ELF-1 (cell line): ENCODE measurements at regions not wholly inside any gene's neighbourhood (a gene's known extent, or its start where the extent isn't known, plus 50 kb on each side); places are given as distances from the start of the nearest gene placed in this dataset.

Experiments
- DNase-seq: peaks from one replicate; pipeline ENCODE4 v3.0.0-alpha.2; 2016; ENCODE audit warnings: low read depth, low spot score

DNA sequence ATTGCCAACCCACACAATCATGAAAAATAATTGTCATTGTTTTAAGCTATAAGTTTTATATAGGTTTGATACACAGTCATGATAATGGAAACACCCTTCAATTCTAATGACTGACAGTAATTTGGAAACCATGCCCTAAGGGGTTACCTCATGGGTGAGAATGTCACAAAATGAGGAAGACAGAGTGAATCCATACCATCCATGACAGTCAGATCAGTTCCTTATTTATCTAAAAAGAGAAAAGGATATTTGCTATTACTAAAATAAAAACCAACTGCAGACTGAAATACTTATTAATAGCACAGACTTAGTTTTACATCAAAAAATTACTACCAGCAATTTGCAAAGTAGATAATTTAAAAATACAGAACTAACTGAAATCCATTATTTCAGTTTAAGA is 437.8 kb downstream of the UTRN start:
- no peak for DNase-seq

DNA sequence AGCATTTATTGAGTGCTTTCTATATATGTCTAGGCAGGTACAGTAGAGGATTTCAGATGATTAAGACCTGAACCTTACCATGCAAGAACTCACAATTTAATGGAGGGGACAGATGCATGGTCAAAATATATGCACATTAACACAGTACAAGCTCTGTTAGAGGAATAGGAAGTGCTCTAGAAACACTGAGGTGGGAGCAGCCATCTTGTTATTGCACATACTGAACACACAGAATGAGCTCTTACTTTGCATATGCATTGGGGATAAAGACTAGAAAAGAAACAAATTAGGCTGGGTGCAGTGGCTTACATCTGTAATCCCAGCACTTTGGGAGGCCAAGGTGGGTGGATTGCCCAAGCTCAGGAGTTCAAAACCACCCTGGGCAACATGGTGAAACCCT is 438.3 kb downstream of the UTRN start:
- no peak for DNase-seq

DNA sequence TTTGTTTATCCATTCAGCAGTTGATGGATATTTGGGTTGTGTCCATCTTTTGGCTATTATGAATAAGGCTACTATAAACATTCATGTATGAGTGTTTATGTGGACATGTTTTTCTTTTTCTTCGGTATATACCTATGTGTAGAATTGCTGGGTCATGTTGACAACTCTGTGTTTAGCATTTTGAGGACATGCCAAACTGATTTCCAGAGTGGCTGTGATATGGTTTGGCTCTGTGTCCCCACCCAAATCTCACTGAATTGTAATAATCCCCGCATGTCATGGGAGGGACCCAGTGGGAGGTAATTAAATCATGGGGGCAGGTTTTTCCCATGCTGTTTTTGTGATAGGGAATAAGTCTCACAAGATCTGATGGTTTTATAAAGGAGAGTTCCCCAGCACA is 439.7 kb downstream of the UTRN start:
- no peak for DNase-seq

DNA sequence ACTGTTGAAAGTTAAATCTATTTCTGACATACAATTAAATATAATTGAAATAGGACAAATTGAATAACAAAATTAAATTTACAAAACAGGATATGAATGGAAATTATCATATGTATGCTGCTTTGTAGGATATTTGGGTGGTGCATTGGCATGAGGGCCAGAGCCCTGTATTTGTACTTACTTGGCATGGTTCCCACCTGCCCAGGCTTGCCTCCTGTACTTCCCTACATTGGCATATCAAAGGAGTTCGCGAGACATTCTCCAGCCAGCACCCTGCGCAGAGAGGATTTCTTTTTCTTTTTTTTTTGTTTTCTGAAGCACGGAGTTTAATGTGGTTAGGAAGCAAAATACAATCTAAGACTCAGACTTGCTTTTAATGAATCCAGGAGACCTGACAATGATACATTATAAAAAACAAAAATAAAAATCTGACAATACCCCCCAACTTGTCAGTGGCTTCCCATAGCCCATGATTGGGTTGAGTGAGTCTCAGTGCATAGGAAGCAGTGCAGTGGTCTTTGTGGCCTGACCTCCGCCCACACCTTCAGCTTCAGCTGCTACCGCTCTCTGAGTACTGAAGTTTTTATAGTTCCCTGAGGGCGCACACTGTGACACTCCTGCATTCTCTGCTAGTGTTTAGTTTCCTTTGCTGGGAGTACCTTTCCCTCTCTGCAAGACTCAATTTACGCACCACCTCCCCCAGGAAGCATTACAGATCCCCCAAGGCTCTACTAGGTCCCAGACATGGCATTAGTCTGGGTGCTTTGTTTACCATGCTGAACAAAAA is 440.8 kb downstream of the UTRN start:
- DNase-seq, result peak; percentile 89

DNA sequence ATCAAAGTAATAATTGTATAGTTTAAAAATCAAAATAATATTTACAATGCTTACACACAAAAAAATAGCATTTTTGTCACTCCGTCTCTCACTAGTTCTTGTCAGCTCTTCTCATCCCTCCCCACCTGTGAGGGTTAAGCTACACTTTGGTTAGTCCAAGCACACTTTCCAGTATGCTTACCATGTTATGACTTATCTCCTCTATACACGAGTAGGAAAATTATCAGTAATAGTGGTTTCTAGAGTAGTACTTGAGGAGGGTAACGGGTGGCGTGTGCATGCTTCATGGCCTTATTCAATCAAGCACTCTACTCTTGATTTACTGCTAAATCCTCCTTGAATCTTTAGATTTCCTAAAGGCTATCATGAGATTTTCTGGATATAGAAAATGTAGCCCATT is 443.7 kb downstream of the UTRN start:
- no peak for DNase-seq

DNA sequence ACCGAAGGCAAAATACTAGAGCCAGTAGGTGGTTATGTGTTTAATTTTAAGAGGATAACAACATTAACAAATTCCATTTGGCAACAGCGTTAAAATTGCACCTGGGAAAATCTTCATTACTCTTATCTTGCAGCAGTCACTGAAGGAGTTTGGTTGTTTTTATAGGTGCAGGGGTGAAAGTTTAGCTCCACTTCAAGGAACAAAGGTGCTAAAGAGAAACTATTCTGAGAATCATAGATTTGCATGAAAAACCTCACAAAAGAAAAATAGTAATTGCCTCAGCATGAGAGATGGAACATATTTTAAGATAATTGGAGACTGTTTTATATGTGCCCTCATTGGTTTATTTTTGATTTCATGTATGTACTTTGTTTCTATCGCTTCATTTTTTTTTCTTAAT is 444.4 kb downstream of the UTRN start:
- DNase-seq, result no peak

DNA sequence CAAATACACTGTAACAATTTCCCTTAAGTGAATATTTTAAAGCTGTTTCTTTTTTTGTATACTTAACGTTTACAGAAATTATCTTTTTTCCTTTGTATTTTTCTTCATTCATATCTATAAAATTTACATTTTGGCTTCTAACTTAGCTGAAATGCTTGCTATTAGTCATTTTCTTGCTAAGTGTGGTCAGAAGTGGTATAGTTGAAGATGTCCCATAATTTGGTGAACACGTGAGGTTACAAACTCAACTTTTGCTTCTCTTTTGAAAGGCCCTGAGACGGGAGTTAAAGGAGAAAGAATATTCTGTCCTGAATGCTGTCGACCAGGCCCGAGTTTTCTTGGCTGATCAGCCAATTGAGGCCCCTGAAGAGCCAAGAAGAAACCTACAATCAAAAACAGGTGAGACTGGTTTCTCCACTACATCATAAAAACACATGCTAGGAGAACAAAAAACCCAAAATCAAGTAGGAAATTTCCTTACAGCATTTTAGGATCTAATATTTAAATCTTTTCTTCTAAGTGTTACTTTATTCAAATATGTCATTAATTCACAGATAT is 445.0 kb downstream of the UTRN start:
- DNase-seq, result peak; percentile 58

DNA sequence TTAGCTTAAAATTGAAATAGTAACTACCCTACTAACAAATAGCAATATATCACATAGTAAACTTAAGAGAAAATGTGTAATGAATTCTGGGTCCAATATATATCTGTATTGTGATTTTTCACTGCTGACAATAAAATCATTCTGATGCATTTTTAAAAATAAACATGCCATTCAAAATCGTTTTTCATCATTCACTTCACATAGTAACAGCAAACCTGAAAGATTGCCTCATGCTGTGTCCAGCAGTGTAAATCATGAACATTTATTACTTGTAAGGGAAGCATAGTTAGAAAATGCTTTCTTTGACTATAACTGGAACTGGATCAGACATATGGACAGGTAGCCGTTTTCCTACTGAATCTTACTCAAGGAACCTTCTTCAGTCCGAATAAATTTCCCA is 446.1 kb downstream of the UTRN start:
- no peak for DNase-seq

DNA sequence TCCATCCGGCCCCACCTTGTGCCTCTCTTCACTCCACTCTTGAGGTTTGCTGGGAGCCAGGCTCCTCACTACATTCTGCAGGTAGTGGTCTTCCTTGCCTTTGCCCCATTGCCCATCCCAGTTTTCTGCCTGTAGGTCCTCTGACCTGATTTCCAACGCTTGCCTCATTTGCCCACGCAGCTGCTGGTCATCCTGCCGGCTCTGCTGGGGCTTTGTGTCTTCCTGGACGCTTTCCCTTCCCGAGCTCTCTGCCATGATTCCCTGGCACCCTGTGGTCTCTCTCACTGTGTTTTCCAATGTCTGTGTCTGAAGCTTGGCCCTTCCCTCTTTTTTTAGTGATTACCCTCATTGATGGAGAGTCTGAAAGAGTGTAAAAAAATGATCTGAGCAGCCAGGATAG is 451.6 kb downstream of the UTRN start:
- DNase-seq, result no peak

DNA sequence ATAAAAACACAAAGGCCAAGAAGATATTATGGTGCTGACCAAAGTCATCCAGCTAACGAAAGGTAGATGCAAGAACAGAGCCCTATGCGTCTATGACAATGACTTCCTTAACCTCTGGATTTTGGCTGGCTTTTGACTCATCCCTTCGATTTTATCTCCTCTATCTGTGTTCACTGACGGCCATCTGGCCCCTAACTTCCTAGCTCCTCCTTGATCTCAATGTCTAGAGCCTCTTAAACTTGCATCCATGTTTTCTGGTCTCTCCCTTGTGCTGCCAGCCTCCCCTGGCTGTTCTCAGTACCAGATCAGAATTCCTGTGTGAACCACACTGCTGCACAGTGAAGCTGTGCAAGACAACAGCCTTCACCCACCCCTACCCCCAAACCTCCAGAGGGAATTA is 452.9 kb downstream of the UTRN start:
- no peak for DNase-seq

DNA sequence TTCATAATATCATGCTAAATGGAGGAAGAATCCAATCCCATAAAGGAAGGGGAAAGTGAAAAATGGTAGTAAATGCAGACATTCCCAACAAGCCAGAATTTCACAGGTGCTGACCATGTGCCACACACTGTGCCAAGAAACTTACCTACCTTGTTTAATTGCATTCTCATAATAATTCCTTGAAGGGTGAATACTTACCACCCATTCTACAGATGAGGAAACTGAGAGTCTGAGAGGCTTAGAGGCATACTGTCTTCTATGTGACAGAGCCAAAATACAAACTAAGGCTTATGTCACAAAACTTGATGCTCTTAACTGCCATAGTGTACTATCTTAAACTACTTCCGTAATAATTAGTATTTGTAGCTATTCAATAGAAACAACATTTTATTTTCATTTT is 454.7 kb downstream of the UTRN start:
- no peak for DNase-seq

DNA sequence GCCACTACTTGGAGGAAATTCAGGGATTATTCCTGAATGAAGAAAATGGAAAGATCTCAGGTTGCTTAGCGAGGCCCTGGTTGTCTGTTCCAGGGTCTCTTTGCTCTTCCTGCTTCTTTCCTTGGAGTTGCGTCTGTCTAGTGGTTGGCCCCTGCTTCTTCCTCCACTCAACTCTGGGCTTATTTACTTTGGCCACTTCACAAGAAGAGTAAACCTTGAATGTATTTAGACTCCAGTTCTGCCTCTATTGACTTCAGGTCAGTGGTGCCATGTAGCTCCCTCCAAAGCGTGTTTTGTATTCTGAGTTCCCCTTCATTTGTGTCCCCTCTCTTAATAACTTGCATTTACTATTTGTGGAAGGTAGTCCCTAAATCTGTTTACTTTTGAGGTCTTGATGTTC is 456.5 kb downstream of the UTRN start:
- DNase-seq, result no peak

DNA sequence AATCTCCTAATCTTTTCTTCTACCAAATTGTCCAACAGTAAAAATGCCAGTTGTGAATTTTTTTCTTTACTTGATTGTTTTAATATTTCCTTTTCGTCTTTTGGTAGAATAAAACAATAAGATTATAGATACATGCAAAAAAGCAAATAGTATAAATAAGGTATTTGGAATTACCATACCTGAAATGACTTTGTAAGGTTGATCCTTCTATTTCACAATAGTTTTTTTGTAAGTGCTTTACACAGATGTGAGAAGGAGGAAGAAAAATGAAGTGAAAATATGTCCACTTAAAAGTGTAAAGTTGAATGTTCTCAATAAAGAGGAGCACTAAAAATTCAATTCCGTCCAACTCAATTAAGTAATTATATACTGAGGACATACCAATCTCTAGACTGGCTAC is 457.6 kb downstream of the UTRN start:
- no peak for DNase-seq

DNA sequence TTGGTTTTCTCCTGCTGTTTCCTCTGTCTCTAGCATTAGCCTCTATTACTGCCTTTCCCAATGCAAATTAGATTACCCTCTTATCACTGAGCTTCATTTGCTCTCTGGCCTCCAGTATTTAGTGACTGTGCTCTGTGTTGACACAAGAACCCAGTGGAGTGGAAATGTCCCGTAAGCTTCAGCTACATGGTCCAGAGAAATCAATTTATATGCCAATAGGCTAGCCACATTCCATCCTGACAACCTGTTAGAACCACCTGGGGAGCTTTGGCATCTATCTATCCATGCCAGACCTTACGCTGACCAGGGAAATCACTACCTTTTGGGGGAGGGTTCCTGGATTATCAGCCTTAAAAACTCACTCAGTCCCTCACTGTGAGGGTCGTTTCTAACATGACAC is 459.6 kb downstream of the UTRN start:
- DNase-seq, result no peak

DNA sequence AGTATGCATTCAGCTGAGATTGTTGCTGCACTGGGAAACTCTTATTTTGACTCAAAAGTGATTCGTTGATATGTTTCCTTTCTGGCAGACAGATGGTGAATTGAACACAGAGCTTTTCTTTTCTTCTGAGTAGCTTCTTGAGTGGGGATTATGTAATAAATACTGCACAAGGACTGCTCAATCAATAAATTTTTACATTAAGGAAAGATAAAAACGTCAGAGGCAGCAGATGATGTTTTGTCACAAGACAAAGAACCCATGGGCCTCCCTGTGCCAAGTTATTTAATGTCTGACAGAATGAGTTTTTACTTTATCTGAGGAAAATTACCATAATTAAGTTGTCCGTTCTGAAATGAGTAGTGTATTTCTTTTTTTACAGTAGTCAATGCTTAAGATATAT is 460.3 kb downstream of the UTRN start:
- DNase-seq, result no peak

DNA sequence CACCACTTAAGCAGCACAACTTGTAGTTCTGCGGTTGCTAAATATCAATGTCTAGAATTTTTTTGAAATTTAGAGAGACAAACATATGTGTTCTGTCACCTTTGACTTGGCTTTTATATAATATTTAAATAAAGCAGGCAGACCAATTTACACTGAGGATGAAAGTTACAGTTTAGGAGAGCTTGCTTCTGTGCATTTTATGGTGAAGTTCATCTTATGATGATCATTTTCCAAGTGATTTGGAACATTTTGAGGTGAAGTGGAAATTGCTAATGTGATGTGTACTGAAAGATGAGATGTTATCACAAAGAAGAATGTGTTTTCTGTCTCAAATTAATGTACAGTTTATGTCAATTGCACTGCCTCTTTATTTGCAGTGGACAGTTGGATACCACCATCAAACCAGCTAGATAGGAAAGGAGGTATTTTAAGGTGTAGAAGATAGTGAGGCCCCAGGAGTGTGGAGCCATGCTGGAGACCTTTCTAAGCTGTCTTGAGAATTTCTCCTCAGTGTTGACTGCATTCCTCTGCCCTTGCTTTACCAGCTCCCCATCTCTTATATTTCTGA is 461.9 kb downstream of the UTRN start:
- DNase-seq, result no peak

DNA sequence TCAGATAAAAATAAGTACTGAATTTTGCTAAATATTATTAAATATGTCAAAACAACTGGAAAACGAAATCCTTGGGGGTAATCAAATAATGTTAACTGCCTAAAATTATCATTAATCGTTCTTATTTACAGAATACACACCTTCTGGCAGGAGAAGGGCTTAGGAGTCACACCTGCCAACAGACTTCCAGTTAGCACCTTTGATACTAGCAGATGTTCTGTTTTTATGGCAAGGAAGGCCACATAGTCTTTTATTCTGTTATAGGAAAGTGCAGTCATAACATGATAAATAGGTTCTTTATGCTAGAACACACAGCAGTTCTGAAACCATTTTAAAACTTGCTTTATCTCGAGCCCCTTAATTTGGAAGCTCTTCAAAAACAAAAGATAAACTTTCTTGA is 464.1 kb downstream of the UTRN start:
- no peak for DNase-seq

DNA sequence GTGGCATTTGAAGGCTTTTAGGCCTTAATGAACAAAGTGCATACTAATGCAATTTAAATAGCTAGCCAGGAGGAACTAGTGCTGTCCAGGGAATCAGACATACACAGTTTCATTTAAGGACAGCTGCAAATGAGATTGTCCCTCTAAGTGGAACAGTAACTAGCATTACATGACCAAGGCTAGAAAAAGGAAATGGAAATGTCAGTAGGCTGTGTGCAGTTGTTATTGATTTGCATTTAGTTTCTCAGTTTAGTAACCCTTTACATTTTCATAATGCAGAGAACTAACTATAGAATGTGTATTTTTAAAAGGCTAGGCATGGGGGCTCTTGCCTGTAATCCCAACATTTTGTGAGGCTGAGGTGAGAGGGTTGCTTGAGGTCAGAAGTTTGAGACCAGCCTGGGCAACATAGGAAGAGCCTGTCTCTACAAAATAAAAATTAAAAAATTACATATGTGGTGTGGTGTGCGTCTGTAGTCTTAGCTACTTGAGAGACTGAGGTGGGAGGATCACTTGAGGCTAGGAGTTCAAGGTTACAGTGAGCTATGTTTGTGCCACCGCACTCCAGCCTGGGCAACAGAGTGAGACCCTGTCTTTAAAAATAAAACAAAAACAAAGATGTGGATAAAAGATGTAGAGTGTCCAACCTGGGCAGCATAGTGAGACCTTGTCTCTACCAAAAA is 468.0 kb downstream of the UTRN start:
- DNase-seq, result no peak

DNA sequence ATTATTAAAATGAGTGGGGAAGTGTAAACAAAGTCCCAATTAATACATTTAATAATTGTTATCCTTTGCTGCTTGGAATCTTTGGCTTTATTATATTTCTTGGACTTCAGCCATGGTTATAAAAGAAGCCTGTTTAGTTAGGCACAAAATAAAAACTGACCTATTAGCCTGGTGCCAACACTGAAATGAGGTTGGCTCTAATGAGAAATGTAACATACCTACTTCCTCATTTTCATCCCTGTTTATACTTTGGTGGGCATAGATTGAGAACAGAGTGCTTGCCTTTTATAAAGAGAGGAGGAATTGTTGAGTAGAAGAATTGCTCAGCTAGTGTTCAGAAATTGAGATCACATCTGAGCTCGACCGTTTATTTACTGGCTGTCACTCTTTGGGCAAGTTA is 471.3 kb downstream of the UTRN start:
- DNase-seq, result no peak

DNA sequence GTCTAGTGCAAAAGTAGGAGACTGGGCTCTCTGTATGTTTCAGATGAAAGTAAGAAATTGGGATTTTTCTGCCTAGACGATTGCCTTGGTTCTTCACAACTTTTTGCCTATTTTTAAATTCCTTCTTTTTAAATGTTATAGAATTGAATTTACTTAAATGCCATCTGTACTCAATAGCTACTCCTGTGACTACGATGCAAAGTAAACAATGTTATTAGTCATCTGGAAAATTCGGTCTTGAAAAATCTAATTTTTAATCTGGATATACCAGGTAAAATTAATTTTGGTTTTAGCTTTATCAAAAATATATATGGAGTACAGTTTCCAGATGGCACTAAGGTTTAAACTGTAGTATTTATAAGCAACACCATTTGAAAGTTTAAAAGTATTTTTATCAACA is 472.2 kb downstream of the UTRN start:
- no peak for DNase-seq

DNA sequence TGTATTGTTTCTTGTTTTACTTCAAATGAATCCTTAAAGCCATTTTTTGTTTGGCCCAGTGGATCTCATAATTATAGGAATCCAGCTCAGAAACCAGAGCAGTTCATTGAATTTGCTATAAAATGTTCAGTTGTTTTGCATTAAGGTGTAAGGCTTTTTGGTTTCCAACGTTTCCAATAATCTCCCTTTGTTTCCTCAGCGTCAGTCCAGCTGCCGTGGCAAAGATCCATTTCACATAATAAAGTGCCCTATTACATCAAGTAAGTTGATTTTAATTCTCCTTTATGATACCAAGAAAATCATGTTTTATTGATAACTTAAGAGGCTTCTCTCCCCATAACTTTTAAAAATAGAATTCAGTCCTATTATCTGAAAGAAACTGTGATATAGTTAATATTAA is 472.6 kb downstream of the UTRN start:
- no peak for DNase-seq

DNA sequence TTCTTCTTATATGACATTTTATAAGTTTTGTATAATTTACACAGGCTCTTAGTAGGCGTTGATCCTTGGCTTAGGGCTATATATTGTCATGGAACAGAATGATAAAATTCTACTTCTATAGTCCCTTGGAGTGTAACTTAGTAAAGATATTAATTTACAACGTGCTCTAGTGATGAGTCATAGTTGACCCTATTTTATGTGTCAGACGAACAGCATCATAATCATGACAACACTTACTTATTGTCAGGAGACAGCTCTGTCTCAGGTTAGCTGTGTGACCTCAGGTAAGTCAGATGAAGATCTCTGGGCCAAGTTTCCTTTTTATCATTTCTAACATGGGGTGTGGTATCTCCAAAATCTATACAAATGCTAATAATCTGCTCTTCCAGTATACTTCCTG is 473.5 kb downstream of the UTRN start:
- no peak for DNase-seq

DNA sequence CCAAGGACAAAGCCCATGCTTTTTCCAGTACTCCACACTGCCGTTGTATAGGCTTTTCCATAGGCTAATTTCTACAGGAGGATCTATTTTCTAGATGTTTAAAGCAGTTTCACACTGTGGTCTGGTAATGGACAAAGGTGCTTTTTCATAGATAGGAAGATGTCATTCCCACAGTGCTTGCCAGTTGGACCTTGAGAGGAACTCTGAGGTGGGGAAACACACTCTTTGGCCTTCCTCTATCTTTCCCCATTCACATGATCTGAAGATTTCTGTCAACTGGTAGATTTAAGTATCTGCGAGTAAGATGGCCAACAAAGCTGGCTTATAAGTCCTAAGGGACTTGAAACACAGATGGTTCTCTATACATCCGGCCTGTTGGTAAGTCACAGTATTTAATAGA is 477.3 kb downstream of the UTRN start:
- no peak for DNase-seq
